ENCODE measurements at regions not wholly inside any gene's neighbourhood (a gene's known extent, or its start where the extent isn't known, plus 50 kb on each side); places are given as distances from the start of the nearest gene placed in this dataset.
"Not testable (repeated sequence)": the region's sequence is repeated elsewhere in the genome, so short reads cannot be mapped to it uniquely, and the experiment has no call there.

DNA sequence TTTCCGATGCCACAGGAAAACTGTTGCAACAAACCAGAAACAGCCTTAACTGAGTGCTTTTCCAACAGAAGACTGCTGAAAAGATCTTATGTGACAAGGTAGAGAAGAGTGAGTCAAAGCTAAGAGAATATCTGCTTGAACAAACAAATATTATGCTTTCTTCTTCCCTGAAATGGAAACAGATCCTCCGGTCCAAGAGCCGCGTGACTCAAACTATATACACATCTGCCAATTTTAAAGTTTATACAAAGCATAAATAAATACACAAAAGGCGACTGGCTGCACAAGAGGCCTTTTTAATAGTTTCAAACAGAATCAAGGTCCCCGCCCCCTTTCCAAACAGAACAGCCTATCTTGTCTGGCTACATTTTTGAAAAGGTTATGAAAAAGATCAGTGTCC lies 329.7 kb upstream of the F9 start:
- intact Hi-C loops (cut with micrococcal nuclease): no loop called here

DNA sequence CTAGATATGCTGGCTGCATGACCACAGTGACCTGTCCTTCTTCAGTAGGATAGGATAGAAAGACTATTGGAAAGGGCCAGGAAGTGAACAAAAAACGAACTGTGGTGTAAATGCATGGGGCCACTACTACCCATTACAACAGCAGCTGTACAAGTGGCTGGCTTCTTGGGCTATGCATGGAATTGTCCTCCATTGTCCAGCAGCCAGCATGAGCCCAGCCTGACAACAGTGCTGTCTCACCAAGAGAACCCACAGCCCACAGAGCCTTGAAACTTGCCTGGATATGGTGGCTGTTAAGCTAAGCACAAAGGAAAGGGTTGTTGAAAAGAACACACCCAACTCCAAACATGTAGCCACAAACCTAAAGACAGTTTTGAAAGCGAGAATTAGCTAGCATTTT lies 330.2 kb upstream of the F9 start:
- intact Hi-C loops (cut with micrococcal nuclease): no loop called here

DNA sequence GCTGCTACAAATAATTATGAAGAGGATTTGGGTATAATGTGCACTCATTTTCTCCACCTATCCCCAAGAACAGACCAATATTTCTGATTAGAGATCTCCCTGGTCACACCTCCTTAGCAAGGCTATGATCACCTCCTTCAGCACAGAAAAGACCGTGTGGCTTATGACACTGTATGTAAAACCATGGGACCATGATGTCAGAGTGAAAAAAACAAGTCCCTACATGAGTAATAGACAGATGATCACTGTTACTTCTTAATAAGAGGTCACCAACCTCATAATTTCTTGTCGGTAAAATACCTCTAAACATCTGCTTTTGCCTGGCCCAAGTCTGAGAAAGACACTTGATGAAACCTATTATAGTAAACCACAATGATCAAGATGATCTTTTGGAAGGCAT lies 330.6 kb upstream of the F9 start:
- intact Hi-C loops (cut with micrococcal nuclease): no loop called here

DNA sequence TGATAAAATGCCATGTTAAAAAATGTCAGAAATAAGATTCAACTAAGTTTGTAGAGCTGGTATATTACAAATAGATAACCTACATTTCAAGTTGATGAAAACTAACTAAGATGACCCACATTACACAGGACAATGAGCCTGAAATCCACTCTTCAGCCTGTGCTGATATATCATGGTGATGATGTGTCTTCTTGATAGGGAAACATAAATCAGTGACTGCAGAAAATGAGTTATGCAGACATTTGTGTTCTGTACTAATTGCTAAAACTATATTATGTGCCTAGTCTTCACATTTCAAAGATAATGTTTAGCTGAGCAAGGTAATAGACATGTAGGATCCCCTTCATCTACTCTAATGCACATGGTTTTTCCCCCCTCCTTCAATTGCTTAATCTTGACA lies 331.6 kb upstream of the F9 start:
- intact Hi-C loops (cut with micrococcal nuclease): no loop called here

DNA sequence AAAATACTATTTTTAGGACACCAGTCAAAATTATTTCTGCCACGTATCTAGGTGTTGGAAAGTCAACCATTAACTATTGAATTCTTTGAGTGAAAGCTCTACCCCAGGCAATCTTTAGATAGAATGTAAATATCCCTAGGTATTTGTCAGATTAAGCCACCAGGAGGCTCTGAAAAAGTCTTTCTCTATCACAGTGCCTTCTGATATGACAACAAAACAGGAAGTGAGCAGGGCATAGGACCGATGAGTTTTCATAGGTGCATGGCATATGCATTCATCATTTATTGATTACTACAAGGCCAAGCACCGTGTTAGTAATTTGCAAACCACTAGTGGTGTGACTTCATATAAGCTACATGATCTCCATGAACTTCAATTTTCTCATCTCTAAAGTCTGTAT lies 333.6 kb upstream of the F9 start:
- intact Hi-C loops (cut with micrococcal nuclease): no loop called here

DNA sequence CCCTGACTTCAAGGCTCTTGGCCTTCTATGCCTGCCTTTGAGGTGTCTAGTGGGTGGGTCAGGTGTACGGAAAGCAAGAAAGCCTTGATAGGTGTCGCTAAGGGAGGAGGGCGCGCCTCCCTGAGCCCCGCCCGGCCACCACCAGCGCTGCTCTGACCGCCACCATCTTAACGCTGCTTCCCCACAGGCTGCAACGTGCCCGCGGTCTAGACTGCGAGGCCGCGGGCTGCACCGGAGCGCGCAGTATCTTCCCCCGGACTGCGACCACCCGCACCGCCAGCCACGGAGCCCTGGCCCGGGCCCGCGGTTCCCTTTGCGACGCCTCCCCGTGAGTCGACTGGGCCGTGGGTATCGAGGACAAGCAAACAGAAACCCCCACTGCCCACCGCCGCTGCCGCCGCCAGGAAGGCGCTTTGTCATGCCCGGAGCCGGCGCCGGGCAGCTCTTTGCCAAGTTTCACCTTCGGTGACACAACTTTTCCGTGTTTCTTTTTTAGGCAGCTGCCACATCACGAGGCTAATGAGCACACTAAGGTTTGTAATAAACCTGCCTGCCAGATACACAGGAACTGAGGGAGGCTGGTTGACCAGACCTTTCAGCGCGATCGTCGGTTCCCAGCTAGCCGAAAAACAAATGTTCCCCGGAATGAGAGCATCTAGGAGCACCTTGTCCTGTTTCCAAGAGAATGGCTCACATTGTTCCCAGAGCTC lies 335.8 kb upstream of the F9 start:
- intact Hi-C loops (cut with micrococcal nuclease): no loop called here

DNA sequence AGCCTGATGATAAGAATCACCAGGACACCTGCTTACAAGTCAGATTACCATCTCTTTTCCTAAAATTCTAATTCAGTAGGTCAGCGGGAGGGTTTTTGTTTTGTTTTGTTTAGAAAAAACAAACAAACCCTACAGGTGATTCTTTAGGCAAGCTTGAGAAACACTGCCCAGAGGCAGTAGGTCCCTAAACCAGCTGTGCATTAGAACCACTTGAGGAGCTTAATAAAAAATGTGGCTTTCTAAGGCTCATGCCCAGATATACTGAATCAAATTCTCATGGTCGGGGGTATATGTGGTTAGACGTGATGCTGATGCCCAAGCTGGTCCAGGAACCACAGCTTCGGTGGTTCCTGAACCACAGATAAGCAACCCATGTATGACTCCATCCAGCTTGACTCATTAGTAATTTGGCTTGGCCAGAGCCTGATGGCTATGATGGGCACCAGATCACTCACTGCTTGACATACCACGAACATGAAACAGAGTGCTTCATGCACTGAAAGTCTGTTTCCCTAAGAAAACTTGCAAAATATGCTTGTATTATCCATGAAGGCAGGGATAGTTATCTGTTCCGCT lies 338.1 kb upstream of the F9 start:
- intact Hi-C loops (cut with micrococcal nuclease): no loop called here

DNA sequence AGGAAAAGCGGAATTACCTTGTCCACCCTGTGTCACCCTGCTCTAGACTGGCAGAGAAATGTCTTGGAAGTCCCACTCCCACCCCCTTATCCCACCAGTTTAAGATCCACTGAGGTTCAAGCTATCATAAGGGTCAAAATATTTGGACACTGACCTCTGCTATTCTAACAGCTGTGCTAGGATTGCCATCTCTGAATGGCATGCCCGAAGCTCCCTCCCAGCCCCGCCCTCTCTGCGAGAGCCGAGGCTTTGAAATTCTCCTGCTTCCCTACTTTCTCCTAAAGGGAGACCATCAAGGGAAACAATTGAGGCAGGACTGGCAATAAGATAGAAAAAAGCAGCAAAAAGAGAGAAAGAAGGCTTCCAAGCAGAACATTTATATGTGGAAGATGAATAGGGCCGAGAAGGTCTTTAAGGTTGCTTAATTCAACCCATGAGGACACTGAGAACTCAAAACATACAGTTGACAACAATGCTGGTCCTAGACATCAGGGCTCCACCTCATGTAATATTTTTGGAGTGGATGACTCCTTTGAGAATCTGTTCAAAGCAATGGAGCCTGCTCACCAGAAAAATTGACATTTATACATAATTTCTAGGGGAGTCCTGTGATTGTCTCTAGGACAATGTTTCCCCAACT lies 338.7 kb upstream of the F9 start:
- intact Hi-C loops (cut with micrococcal nuclease): no loop called here

DNA sequence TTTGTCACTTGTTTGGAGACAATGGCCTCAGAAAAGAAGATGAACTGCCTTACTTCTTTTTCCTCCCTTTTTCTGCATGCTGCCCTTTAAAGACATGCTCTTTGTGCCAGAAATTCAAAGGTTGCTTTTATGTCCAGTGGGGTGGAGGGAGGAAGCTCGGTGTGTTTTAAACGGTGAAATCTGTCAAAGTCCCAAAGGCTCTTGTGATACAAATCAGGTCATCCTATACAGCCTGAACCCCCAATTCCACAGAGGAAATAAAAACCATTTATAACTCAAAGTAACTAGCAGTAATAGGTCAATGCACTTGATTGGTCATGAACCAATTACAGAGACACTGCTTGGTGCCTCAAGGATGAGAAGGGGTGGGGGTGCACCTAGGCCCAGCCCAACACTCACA lies 339.3 kb upstream of the F9 start:
- intact Hi-C loops (cut with micrococcal nuclease): no loop called here

DNA sequence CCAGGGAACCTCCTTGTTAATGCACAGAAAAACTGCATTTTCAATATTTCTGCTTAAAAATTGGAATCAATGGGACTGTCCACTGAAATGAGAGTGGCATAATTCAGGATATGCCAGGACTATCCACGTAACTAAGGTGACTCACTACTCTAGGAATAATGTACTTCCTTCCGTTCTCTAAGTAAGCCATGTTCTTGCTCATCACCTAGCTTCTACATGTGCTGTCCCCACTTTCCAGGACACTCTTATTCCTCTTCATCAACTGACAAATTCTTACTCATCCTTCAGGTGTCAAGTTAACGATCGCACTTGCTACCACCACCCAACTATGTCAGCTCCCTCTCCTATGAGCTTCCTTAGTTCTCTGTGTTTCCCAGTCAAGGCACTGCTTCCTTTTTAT lies 342.8 kb upstream of the F9 start:
- intact Hi-C loops (cut with micrococcal nuclease): no loop called here

DNA sequence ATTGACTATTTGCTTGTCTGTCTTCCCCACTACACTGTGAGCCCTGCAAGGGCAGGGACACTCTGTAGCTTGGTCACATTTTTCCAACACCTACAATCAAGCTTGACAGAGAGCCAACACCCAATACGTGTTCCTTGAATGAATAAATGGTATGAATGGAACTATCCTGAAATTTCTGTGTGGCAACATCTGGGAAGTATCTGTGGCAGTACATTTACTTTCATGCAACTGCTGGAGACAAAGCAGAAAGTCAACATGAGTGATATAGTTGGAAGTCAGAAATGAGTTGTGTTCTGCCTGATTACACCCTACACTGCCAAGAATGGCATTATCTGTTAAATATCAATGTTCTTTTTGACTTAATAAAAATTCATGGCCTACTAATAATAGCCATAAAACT lies 343.5 kb upstream of the F9 start:
- intact Hi-C loops (cut with micrococcal nuclease): no loop called here

DNA sequence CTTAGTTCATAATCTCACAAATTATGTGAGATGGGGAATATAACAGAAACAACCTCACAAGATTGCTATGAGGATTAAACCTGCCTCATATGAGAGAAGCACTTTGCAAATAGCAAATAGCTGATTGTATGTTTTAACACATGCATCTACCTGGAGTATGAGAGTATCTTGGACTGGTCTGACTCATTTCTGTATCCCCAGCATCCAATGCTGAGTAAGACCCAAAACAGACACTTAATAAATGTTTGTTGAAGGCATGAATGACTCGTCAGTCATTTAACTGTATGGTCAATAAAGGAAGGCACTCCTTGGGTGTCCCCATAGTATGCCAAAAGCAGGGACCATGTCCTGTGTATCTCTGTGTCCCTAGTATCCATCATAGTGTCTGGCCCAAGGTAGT lies 350.9 kb upstream of the F9 start:
- intact Hi-C loops (cut with micrococcal nuclease): no loop called here

DNA sequence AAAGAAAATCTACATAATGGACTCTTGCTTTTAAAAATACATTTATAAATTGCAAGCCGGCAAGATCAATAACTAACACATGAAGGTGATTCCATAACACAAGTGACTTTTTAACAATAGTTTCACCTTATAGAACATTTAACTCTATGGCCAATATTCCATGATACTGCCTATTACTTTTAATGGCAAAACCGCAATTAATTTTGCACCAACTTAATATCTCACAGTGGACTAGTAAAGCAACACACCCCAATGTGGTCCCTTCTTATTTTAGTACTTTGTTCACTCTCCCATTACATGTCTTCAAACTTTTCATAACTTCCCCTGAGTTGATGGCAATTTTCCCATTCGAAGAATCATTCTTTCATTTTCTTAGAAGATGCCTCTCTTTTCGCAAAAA lies 351.6 kb upstream of the F9 start:
- intact Hi-C loops (cut with micrococcal nuclease): no loop called here

DNA sequence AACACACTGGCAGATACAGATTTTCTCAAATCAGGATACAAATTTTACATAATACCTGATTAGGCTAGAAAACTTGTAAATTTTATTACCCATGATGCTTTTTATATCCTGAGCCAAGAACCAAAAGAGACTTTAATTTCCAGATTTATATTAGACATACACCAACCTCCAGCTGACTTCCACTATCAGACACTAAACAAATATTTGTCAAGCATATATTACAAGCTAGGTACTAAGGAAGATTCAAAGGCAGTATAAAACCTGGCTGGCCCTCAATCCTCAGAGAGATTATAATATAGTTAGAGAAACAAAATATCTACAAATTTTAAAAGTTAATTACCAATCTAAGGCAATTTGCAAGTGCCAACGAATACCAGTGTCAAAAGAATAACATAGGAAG lies 357.8 kb upstream of the F9 start:
- intact Hi-C loops (cut with micrococcal nuclease): no loop called here

DNA sequence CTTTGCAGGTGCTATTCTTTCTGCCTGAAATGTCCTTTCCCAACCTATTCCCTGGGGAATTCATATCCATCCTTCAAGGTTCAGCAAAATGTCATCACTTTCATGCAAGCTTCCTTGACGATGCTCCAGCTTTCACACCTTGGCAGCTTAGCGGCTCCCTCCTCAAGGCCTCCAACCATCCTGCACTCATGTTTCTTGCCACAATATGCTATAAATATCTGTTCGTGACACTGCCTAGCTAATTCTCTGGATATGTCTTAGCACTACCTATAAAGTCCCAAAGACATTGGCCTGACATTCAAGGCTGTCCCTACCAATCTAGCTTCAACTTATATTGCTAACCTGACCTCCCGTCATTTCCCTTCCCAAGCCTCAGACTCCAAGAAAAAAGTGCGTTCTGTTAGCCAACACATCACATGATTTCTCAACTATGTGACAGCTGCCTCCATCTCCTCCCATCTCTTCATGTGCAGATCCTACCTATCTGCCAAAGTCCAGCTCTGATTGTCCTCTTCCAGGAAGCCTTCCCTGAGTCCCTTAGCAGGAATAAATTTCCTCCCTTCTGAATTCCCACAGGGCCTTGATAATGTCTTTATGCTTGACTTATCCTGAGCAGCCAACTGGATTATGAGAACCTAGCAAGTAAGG lies 359.9 kb upstream of the F9 start:
- intact Hi-C loops (cut with micrococcal nuclease): no loop called here

DNA sequence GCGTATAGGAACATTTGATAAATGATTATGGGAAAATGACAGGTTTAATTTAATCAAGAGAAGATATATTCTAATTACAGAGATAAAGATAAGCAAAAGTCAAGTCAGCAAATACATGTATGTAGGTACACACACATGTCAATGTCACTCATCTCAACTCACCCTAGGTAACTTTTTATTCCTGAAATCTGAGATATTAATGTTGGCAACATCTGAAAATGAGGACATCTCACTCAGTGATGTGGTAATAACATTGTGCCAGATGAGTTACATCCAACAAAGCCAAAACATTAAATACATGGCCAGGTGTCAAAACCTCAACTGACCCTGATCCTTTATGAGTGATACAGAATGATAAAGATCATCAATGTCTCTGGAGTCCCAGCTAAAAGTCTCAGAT lies 363.3 kb upstream of the F9 start:
- intact Hi-C loops (cut with micrococcal nuclease): no loop called here

DNA sequence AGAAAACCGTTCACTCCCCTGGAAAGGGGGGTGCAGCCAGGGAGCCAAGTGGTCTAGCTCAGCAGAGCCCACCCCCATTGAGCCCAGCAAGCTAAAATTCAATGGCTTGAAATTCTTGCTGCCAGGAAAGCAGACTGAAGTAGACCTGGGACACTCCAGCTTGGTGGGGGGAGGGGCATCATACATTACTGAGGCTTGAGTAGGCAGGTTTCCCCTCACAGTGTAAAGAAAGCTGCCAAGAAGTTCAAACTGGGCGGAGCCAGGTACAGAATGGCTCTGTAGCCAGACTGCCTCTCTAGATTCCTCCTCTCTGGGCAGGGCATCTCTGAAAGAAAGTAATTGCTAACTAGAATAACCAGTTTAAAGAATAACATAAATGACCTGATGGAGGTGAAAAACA lies 372.3 kb upstream of the F9 start:
- intact Hi-C loops (cut with micrococcal nuclease): no loop called here

DNA sequence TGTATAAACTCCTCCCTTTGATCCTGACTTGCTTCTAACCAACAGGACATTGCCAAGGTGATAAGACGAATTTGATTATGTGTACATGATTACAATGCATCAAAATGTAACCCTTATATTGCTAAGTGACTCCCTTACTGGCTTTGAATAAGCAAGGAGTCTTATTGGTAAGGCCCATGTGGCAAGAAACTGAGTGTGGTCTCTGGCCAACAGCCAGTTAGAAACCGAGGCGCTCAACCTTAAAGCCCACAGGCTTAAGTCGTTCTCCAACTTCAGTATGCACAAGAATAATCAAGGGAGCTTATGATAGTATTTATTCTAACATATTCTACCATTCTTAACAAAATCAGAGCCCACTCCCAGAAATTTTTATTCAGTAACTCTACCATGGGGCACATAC lies 374.2 kb upstream of the F9 start:
- intact Hi-C loops (cut with micrococcal nuclease): no loop called here

DNA sequence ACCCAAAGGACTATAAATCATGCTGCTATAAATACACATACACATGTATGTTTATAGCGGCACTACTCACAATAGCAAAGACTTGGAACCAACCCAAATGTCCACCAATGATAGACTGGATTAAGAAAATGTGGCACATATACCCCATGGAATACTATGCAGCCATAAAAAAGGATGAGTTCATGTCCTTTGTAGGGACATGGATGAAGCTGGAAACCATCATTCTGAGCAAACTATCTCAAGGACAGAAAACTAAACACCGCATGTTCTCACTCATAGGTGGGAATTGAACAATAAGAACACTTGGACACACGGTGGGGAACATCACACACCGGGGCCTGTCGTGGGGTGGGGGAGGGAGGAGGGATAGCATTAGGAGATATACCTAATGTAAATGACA lies 383.9 kb upstream of the F9 start:
- intact Hi-C loops (cut with micrococcal nuclease): not testable (repeated sequence)

DNA sequence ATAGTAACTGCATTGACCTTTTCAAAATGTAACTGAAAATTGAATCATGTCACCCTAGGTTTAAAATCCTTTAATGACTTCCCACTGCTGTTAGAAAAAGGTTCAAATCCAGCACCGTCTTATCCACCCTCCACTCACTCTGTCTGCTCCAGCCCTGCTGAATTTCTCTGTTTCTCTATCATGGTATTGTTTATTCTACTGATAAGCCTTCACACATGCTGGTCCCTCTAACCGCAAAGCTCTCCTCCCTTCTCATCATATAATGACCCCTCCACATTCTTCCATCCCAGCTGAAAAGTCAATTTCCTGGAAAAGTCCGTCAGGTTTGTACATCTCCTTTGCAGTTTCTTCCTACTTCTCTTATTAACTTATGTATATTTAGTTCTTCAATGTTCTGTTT lies 389.2 kb upstream of the F9 start:
- intact Hi-C loops (cut with micrococcal nuclease): no loop called here

DNA sequence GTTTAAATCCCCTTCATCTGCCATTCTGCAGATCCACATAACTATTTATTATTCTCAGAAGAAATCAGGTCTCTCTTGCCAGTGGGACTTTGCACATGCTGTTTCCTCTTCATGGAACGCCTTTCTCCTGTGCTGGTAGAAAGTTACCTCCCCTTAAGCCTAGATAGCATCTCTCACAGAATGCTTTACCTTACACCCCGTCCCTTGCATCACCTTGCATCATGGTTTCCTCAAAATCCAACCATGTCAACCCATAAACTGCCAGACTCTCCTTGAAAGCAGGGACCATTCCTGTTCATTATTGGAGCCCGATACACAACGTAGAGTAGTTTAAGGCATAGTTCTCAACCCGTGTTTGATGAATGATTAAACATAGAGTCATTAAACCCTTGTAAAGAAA lies 396.2 kb upstream of the F9 start:
- intact Hi-C loops (cut with micrococcal nuclease): no loop called here

DNA sequence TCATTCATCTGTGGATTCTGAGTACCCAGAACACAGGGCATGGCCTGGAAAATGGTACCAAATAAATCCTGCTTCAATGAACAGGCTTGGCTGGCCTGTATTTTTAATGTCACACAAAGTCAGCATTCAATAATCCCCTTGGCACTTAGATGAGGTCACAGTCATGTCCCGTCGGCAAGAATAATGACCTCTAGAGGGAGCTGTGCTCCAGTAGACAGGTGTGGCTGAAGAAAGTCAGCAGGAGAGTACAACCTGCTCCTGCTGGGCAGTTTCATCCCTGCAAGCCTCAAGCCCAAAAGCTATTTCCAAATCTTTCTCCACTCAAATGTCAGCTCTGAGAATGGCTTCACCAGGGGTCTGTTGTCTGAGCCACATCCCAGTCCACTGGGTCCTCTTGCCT lies 404.0 kb upstream of the F9 start:
- intact Hi-C loops (cut with micrococcal nuclease): loop anchor here (10.0 kb wide), 1 partner anchor 352 kb away; no protein-coding TSS in a partner anchor

DNA sequence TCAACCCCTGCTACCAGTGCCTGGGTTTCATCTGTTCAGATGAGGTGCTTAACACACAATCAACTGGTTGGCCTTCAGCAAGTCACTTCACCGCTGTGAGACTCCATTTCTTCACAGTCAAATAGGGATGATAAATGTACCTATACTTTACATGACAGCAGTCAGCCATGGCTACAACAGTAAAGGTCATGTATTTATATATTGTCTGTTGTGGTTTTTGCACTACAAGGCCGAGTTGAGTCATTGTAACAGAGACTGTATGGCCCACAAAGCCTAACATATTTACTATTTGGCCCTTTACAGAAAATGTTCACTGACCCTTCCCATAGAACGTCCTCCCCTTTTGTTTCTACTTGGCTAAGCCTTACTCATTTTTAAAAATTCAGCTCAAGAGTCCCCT lies 404.6 kb upstream of the F9 start:
- intact Hi-C loops (cut with micrococcal nuclease): loop anchor here (10.0 kb wide), 1 partner anchor 351 kb away; no protein-coding TSS in a partner anchor
